ENCODE measurements at regions not wholly inside any gene's neighbourhood (a gene's known extent, or its start where the extent isn't known, plus 50 kb on each side); places are given as distances from the start of the nearest gene placed in this dataset.

DNA sequence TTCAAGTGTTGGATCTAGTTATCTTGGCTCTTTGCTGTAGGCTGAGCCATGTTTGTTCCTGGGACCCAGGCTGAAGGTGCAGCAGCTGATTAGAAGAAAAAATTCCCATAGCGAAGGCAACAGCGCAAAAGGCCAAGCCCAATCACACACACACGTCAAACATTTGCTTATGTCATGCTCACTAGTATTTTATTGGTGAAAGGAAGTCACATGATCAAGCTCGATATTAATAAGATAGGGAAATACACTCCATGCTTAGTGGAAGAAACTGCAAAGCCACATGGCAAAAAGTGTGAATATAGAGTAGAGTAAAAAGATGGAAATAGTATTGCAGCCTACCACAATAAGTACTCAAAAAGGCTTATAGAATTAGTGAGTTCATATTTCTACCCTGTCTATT, 373.5 kb upstream of the FAR2 start:
- Histone ChIP-seq H3K36me3 (ENCODE audit: control insufficient read depth in 4 of 4, insufficient read depth in 4 of 4, low read length in 3 of 4) (no peaks in the 10 kb centered on the region), H3K4me1 (ENCODE audit: control extremely low read depth in 1 of 4, control insufficient read depth in 4 of 4, insufficient read depth in 4 of 4, low read length in 3 of 4) (no peaks in the 10 kb centered on the region), H3K9me3 (ENCODE audit: control extremely low read depth in 1 of 5, control insufficient read depth in 4 of 5, insufficient read depth in 2 of 5, low read depth in 1 of 5, low read length in 4 of 5) (peaks cover 0 to 2% (median 0%) of the 10 kb centered on the region in 5 experiments), H3K27me3 (replicated peaks in 2 of 5; ENCODE audit: control insufficient read depth in 4 of 5, insufficient read depth in 5 of 5, low read length in 4 of 5) (no peaks in the 10 kb centered on the region), H3K27ac (ENCODE audit: insufficient read depth in 1 of 2, low read depth in 1 of 2, low read length in 2 of 2, poor library complexity in 1 of 2, severe bottlenecking in 2 of 2) (no peak overlapping the region), H3K4me3 (ENCODE audit: control insufficient read depth in 1 of 7, extremely low read depth in 1 of 7, insufficient read depth in 4 of 7, low read depth in 2 of 7, low read length in 6 of 7) (no peak overlapping the region)
- WGBS (ENCODE audit: insufficient coverage) = no CpG with 5 or more reads among the region's 4 CpGs
- ChIA-PET POLR2A (no interaction called here), CTCF (no interaction called here)
- DNase-seq = no peak

DNA sequence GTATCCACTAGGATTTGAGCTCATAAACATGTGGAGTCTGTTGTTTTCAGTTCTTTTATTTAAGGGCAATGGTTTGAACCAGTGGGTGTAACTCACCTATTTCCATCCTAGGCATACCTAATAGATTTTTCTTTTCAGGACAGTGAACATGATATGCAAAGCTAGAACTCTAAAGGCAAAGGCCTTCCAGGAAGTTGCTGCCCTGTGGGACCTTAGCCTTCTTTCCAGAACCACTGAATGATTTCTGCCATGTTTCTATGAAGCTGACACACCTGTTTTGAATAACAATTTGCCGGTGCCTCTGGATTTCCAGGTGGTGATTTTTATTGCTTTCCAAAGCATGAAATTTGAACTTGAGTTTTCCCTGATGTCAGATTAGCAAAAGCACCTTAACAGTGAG, 372.9 kb upstream of the FAR2 start:
- H3K9me3 ChIP-seq (ENCODE audit: control extremely low read depth in 1 of 5, control insufficient read depth in 4 of 5, insufficient read depth in 2 of 5, low read depth in 1 of 5, low read length in 4 of 5) = peaks cover 0 to 2% (median 0%) of the 10 kb centered on the region in 5 experiments
- H3K27me3 ChIP-seq (replicated peaks in 2 of 5; ENCODE audit: control insufficient read depth in 4 of 5, insufficient read depth in 5 of 5, low read length in 4 of 5) = no peaks in the 10 kb centered on the region
- CTCF ChIA-PET = no interaction called here
- no peak overlapping the region for H3K27ac ChIP-seq (ENCODE audit: insufficient read depth in 1 of 2, low read depth in 1 of 2, low read length in 2 of 2, poor library complexity in 1 of 2, severe bottlenecking in 2 of 2)
- WGBS (ENCODE audit: insufficient coverage) = 100% methylated on average over 1 of the region's 1 CpG
- DNase-seq = no peak
- no peaks in the 10 kb centered on the region for H3K4me1 ChIP-seq (ENCODE audit: control extremely low read depth in 1 of 4, control insufficient read depth in 4 of 4, insufficient read depth in 4 of 4, low read length in 3 of 4)
- H3K36me3 ChIP-seq (ENCODE audit: control insufficient read depth in 4 of 4, insufficient read depth in 4 of 4, low read length in 3 of 4) = no peaks in the 10 kb centered on the region
- POLR2A ChIA-PET = no interaction called here
- H3K4me3 ChIP-seq (ENCODE audit: control insufficient read depth in 1 of 7, extremely low read depth in 1 of 7, insufficient read depth in 4 of 7, low read depth in 2 of 7, low read length in 6 of 7) = no peak overlapping the region

DNA sequence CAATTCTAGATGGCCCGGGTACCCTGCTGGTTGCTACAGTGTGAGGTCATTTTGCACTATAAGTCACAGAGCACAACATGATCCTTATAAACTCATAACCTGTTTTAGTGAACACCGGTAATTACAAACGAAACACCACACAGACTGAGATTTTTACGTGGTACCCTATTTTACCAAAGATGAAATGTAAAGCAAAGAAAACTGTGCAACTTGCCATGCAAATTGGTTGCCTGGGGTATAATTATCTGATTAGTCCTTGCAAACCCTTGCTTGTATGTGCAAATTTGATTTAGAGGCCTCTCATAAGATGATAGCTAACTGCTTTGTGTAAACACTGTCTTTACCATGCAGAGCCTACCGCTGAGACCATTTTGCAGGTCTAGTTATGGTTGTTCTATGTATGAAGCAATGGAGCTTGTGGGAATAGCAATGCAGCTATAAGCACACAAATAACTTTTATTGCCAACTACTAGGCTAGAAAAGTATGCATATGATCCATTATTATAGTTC, 372.1 kb upstream of the FAR2 start:
- POLR2A ChIA-PET = no interaction called here
- H3K36me3 ChIP-seq (ENCODE audit: control insufficient read depth in 4 of 4, insufficient read depth in 4 of 4, low read length in 3 of 4) = no peaks in the 10 kb centered on the region
- no peak overlapping the region for H3K4me3 ChIP-seq (ENCODE audit: control insufficient read depth in 1 of 7, extremely low read depth in 1 of 7, insufficient read depth in 4 of 7, low read depth in 2 of 7, low read length in 6 of 7)
- H3K27me3 ChIP-seq (replicated peaks in 2 of 5; ENCODE audit: control insufficient read depth in 4 of 5, insufficient read depth in 5 of 5, low read length in 4 of 5) = no peaks in the 10 kb centered on the region
- H3K27ac ChIP-seq (ENCODE audit: insufficient read depth in 1 of 2, low read depth in 1 of 2, low read length in 2 of 2, poor library complexity in 1 of 2, severe bottlenecking in 2 of 2) = no peak overlapping the region
- no peaks in the 10 kb centered on the region for H3K4me1 ChIP-seq (ENCODE audit: control extremely low read depth in 1 of 4, control insufficient read depth in 4 of 4, insufficient read depth in 4 of 4, low read length in 3 of 4)
- peaks cover 0 to 2% (median 0%) of the 10 kb centered on the region in 5 experiments for H3K9me3 ChIP-seq (ENCODE audit: control extremely low read depth in 1 of 5, control insufficient read depth in 4 of 5, insufficient read depth in 2 of 5, low read depth in 1 of 5, low read length in 4 of 5)
- CTCF ChIA-PET = no interaction called here
- DNase-seq = no peak
- 97% methylated on average over 3 of the region's 5 CpGs for WGBS (ENCODE audit: insufficient coverage)

DNA sequence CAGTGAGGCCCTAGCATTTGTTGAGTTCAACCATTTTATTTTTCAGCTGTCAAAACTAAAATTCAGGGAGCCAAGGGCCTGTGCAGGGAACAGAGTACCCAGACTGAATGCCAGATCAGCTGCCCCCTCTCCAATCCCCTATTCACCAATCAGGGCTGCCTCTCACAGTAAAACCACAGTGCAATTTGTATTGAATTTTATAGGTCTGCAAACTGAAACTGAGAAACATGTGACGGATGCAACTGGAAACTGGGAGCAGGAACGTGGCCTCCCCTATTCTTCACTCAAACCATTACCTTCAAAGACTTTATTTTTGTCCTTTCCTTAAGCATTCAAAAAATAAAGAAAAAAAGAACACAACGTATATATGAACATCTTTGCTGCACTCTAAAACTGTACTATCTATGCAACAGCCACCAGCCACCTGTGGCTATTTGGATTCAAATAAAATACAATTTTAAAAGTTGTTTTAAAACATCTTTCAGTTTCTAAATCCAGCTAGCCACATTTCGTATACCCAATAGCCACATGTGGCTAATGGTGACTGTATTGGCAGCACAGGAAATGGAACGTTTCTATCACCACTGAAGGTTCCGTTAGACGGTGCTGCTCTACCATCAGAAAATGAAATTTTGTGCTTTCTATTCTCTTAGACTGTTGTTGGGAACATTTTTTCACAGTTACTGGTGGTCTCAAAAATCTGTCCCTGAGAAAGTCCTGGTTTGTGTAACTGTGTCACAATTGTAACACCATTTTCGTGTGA, 371.3 kb upstream of the FAR2 start:
- DNase-seq = no peak
- Histone ChIP-seq H3K4me3 (ENCODE audit: control insufficient read depth in 1 of 7, extremely low read depth in 1 of 7, insufficient read depth in 4 of 7, low read depth in 2 of 7, low read length in 6 of 7) (no peak overlapping the region), H3K27me3 (replicated peaks in 2 of 5; ENCODE audit: control insufficient read depth in 4 of 5, insufficient read depth in 5 of 5, low read length in 4 of 5) (peaks cover 0 to 2% (median 0%) of the 10 kb centered on the region in 5 experiments), H3K27ac (ENCODE audit: insufficient read depth in 1 of 2, low read depth in 1 of 2, low read length in 2 of 2, poor library complexity in 1 of 2, severe bottlenecking in 2 of 2) (no peak overlapping the region), H3K9me3 (ENCODE audit: control extremely low read depth in 1 of 5, control insufficient read depth in 4 of 5, insufficient read depth in 2 of 5, low read depth in 1 of 5, low read length in 4 of 5) (peaks cover 0 to 2% (median 0%) of the 10 kb centered on the region in 5 experiments), H3K36me3 (ENCODE audit: control insufficient read depth in 4 of 4, insufficient read depth in 4 of 4, low read length in 3 of 4) (no peaks in the 10 kb centered on the region), H3K4me1 (ENCODE audit: control extremely low read depth in 1 of 4, control insufficient read depth in 4 of 4, insufficient read depth in 4 of 4, low read length in 3 of 4) (no peaks in the 10 kb centered on the region)
- ChIA-PET CTCF (no interaction called here), POLR2A (no interaction called here)
- WGBS (ENCODE audit: insufficient coverage) = 95% methylated on average over 6 of the region's 8 CpGs

DNA sequence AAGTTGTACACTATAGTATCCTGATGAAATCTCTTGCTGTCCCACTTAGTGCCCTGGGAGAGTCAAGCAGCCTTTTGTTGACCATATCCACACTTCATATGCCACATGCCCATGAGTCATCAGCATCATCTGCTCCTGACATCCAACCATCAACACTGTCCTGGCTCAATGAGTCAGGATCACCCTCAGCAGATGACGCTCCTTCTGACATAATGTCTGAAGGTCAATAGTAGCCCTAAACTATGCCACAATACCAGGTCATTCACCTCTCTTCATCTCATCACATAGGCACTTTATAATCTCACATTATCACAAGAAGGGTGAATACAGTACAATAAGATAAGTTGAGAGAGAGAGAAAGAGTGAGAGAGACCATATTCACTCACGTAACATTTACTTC, 369.0 kb upstream of the FAR2 start:
- no peak for DNase-seq
- peaks cover 0 to 2% (median 0%) of the 10 kb centered on the region in 5 experiments for H3K9me3 ChIP-seq (ENCODE audit: control extremely low read depth in 1 of 5, control insufficient read depth in 4 of 5, insufficient read depth in 2 of 5, low read depth in 1 of 5, low read length in 4 of 5)
- H3K36me3 ChIP-seq (ENCODE audit: control insufficient read depth in 4 of 4, insufficient read depth in 4 of 4, low read length in 3 of 4) = no peaks in the 10 kb centered on the region
- no CpG with 5 or more reads among the region's 2 CpGs for WGBS (ENCODE audit: insufficient coverage)
- H3K4me3 ChIP-seq (ENCODE audit: control insufficient read depth in 1 of 7, extremely low read depth in 1 of 7, insufficient read depth in 4 of 7, low read depth in 2 of 7, low read length in 6 of 7) = no peak overlapping the region
- no peak overlapping the region for H3K27ac ChIP-seq (ENCODE audit: insufficient read depth in 1 of 2, low read depth in 1 of 2, low read length in 2 of 2, poor library complexity in 1 of 2, severe bottlenecking in 2 of 2)
- ChIA-PET POLR2A (no interaction called here), CTCF (no interaction called here)
- H3K27me3 ChIP-seq (replicated peaks in 2 of 5; ENCODE audit: control insufficient read depth in 4 of 5, insufficient read depth in 5 of 5, low read length in 4 of 5) = peaks cover 0 to 2% (median 0%) of the 10 kb centered on the region in 5 experiments
- H3K4me1 ChIP-seq (ENCODE audit: control extremely low read depth in 1 of 4, control insufficient read depth in 4 of 4, insufficient read depth in 4 of 4, low read length in 3 of 4) = no peaks in the 10 kb centered on the region

DNA sequence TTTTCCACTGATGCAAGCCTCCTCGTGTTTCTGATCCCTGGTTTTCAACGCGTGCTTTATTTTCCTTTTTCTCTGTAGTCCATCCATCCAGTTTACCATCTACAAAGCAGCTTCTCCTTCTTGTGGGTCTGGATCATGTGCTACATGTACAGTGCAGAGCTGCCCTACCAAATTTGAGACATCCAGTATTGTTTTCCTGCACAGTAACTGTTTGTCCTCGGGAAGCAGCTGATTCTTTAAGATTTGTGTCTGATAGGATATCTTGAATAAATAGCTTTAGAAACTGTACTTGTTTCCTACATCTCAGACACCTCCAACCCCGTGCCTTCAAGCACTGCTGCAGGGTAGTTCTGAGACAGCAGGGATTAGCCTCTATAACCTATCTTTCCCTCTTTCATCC, 368.1 kb upstream of the FAR2 start:
- POLR2A ChIA-PET = no interaction called here

DNA sequence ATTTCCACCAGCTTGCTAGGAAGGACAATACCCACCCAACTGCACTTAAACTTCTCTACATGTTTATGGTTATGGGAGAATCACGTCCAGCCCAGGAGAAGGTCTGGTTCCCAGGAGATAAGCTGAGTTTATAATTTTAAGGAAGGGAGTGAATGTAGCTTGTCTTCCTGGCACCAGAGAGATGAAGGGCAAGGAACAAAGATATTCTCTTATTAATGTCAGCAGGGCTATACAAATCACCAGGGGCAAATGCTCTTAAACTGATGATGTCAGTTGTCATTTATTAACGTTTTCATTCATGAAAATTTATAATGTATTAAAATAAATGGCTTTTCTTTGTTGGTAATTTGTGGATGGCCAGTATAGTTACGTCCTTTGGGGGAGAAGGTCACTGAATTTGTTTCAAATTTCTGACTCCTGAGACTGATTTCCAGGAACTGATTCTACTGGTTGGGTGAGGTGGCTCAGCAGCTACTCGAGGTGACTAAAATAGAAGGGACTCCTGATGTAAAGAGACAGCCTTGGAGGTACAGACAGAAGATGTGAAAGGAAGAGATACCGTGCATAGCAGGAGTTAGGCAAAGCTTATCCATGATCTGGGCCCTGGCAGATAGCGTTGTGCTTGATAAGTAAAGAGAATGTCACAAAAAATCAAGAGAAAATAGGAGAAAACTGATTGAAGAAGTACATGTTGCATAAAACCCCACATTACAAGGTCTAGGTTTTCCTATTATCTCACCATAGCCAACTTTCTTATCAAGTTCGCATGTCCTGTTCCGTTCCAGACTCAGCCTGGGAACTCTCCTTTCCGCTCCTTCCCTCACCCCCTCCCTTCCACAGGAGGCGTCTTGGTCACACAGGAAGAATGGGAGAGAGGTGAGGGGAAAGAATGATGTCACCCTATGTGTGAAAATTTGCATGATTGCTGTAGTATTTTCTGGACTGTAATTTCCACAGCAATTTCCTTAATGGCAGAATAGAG, 367.1 kb upstream of the FAR2 start:
- Histone ChIP-seq H3K36me3 (ENCODE audit: control insufficient read depth in 4 of 4, insufficient read depth in 4 of 4, low read length in 3 of 4) (no peaks in the 10 kb centered on the region), H3K27ac (ENCODE audit: insufficient read depth in 1 of 2, low read depth in 1 of 2, low read length in 2 of 2, poor library complexity in 1 of 2, severe bottlenecking in 2 of 2) (no peak overlapping the region), H3K4me3 (ENCODE audit: control insufficient read depth in 1 of 7, extremely low read depth in 1 of 7, insufficient read depth in 4 of 7, low read depth in 2 of 7, low read length in 6 of 7) (no peak overlapping the region), H3K9me3 (ENCODE audit: control extremely low read depth in 1 of 5, control insufficient read depth in 4 of 5, insufficient read depth in 2 of 5, low read depth in 1 of 5, low read length in 4 of 5) (no peaks in the 10 kb centered on the region), H3K27me3 (replicated peaks in 2 of 5; ENCODE audit: control insufficient read depth in 4 of 5, insufficient read depth in 5 of 5, low read length in 4 of 5) (peaks cover 0 to 2% (median 0%) of the 10 kb centered on the region in 5 experiments), H3K4me1 (ENCODE audit: control extremely low read depth in 1 of 4, control insufficient read depth in 4 of 4, insufficient read depth in 4 of 4, low read length in 3 of 4) (no peaks in the 10 kb centered on the region)
- CTCF ChIA-PET = no interaction called here
- no peak for DNase-seq
- POLR2A ChIA-PET = no interaction called here
- WGBS (ENCODE audit: insufficient coverage) = 70% methylated on average over 2 of the region's 10 CpGs

More for the DNA sequence above, 368.1 kb upstream of the FAR2 start:
- WGBS (ENCODE audit: insufficient coverage) = 100% methylated on average over 3 of the region's 5 CpGs
- Histone ChIP-seq H3K27me3 (replicated peaks in 2 of 5; ENCODE audit: control insufficient read depth in 4 of 5, insufficient read depth in 5 of 5, low read length in 4 of 5) (peaks cover 0 to 2% (median 0%) of the 10 kb centered on the region in 5 experiments), H3K27ac (ENCODE audit: insufficient read depth in 1 of 2, low read depth in 1 of 2, low read length in 2 of 2, poor library complexity in 1 of 2, severe bottlenecking in 2 of 2) (no peak overlapping the region), H3K9me3 (ENCODE audit: control extremely low read depth in 1 of 5, control insufficient read depth in 4 of 5, insufficient read depth in 2 of 5, low read depth in 1 of 5, low read length in 4 of 5) (no peaks in the 10 kb centered on the region), H3K36me3 (ENCODE audit: control insufficient read depth in 4 of 4, insufficient read depth in 4 of 4, low read length in 3 of 4) (no peaks in the 10 kb centered on the region), H3K4me3 (ENCODE audit: control insufficient read depth in 1 of 7, extremely low read depth in 1 of 7, insufficient read depth in 4 of 7, low read depth in 2 of 7, low read length in 6 of 7) (no peak overlapping the region), H3K4me1 (ENCODE audit: control extremely low read depth in 1 of 4, control insufficient read depth in 4 of 4, insufficient read depth in 4 of 4, low read length in 3 of 4) (no peaks in the 10 kb centered on the region)
- DNase-seq = no peak
- CTCF ChIA-PET = no interaction called here
